Heart right ventricle (tissue), 16 donors: ENCODE measurements at regions not wholly inside any gene's neighbourhood (a gene's known extent, or its start where the extent isn't known, plus 50 kb on each side); places are given as distances from the start of the nearest gene placed in this dataset.

Source experiments
- ATAC-seq, 8 donors: fragments of 200-7000 bp; cut with Tn5 transposase; one replicate each; pipeline ENCODE4 v1.9.1; 2020; ENCODE audit warnings: mild to moderate bottlenecking in 8 of 8, moderate library complexity in 8 of 8, moderate number of reproducible peaks in 1 of 8
- DNase-seq, 2 donors: peaks; one replicate each; pipeline ENCODE4 v3.0.0-alpha.2; 2020
- H3K27ac ChIP-seq, 10 donors: fragments of 200-600 bp; sonication (generic) in 2 of 10; one replicate each; pipeline versions ENCODE4 v1.5.0 to v1.8.0; 2020 to 2022; ENCODE audit warnings: mild to moderate bottlenecking in 3 of 10
- H3K27me3 ChIP-seq, 7 donors: fragments of 200-600 bp; one replicate each; pipeline ENCODE4 v1.8.0; 2021 to 2022; ENCODE audit warnings: mild to moderate bottlenecking in 2 of 7
- H3K36me3 ChIP-seq, 9 donors: fragments of 200-600 bp; sonication (generic) in 1 of 9; one replicate each; pipeline versions ENCODE4 v1.5.0 to v1.8.0; 2020 to 2022; ENCODE audit warnings: mild to moderate bottlenecking in 2 of 9
- H3K4me1 ChIP-seq, 9 donors: fragments of 200-600 bp; sonication (generic) in 1 of 9; one replicate each; pipeline versions ENCODE4 v1.5.0 to v1.8.0; 2020 to 2022; ENCODE audit warnings: mild to moderate bottlenecking in 4 of 9
- H3K4me3 ChIP-seq, 10 donors: fragments of 200-600 bp; sonication (generic) in 2 of 10; one replicate each; pipeline versions ENCODE4 v1.5.0 to v1.8.0; 2020 to 2022; ENCODE audit warnings: mild to moderate bottlenecking in 7 of 10, moderate library complexity in 2 of 10
- H3K9me3 ChIP-seq, 11 donors: fragments of 200-600 bp in 10 of 11; sonication (generic) in 2 of 11; one replicate each; pipeline versions ENCODE4 v1.5.0 to v1.8.0; 2013 to 2022; ENCODE audit warnings: mild to moderate bottlenecking in 2 of 11, control low read depth in 1 of 11, moderate library complexity in 1 of 11
- CTCF ChIP-seq, 9 donors: fragments of 200-600 bp; sonication (generic) in 2 of 9; IDR thresholded peaks; one replicate each; pipeline versions ENCODE4 v1.5.0 to v1.8.0; 2021 to 2022; ENCODE audit warnings: antibody characterized with exemption in 9 of 9, mild to moderate bottlenecking in 5 of 9, moderate library complexity in 1 of 9
- WGBS, 2 donors: extraction: QIAGEN DNeasy Blood & Tissue Kit; methylation state at CpG; one replicate each; pipeline ENCODE4 v1.1.7; 2013; ENCODE audit warnings: inconsistent platforms in 1 of 2; 5-methylcytosine and 5-hydroxymethylcytosine counted together
- intact Hi-C, 10 donors: fragments of 100-400 bp; cut with DNase I; formaldehyde crosslinking; loops; one replicate each; pipeline versions ENCODE4 v1.11.1 to v1.14.2; 2022
- donor health status: Arrhythmogenic right ventricular cardiomyopathy.
- donor health status: ischemic (EF 13 %, LVEDD 7.1; RV severe dilation, severe dysfunction).
- donor health status: healthy with polysubstance abuse.
- donor health status: DM: no; HTN: yes; CAD: no.
- donor health status: DM: no; HTN: no; CAD: no.
- donor health status: ischemic (EF 25% LVEDD 6.9; RV normal size, moderate dysfunction).
- donor health status: ischemic (EF 25% LVEDD 5.7; RV mildly dilated, moderate dysfunction).
- donor health status: healthy.
- donor health status: DM: yes; HTN: yes; CAD: no.
- donor health status: Ischemic cardiomyopathy.
- donor health status: ischemic (EF 35%, LVEDD 5.7; RV mildly dilated, moderate dysfunction).
- donor health status: nonischemic (EF 11% LVEDD 7.7; RV severe dilation, severe dysfunction).
- donor health status: DM: yes; HTN: yes; CAD: no.
- donor health status: PGD.
- donor health status: ischemic (EF 29% LVEDD 5.4; RV normal size, mild dysfunction).
- donor health status: nonischemic (EF 23%, LVEDD 6.1; RV moderate dilation, normal function).

- WGBS, 2 donors: 72 to 88% methylated on average over 2 of the region's 2 CpGs
These were observed 796.2 kb downstream of the PLA2G4A start for GRCh38 chr1:187624812-187625545.

GRCh38 chr1:187626056-187626455 lies 797.3 kb downstream of the PLA2G4A start:
- H3K27ac ChIP-seq: no peak overlapping the region
- H3K4me1 ChIP-seq: no peaks in the 10 kb centered on the region
- DNase-seq (no peak), ATAC-seq (no peak)
- no peak overlapping the region for H3K4me3 ChIP-seq
- 49 to 51% methylated on average over 5 of the region's 5 CpGs for WGBS, 2 donors
- TF ChIP-seq CTCF (IDR thresholded peaks at IDR 0.05): no peak
- H3K36me3 ChIP-seq: no peaks in the 10 kb centered on the region
- no peaks in the 10 kb centered on the region for H3K27me3 ChIP-seq
- intact Hi-C loops: no loop called here
- H3K9me3 ChIP-seq: peaks cover 0 to 26% (median 0%) of the 10 kb centered on the region in 11 donors

More at GRCh38 chr1:187624812-187625545, 796.2 kb downstream of the PLA2G4A start:
- Histone ChIP-seq H3K9me3 (peaks cover 0 to 16% (median 0%) of the 10 kb centered on the region in 11 donors), H3K27ac (no peak overlapping the region), H3K4me3 (no peak overlapping the region), H3K27me3 (no peaks in the 10 kb centered on the region), H3K4me1 (no peaks in the 10 kb centered on the region), H3K36me3 (no peaks in the 10 kb centered on the region)
- intact Hi-C loops: no loop called here
- ATAC-seq (no peak), DNase-seq (no peak)
- no peak for TF ChIP-seq CTCF (IDR thresholded peaks at IDR 0.05)

GRCh38 chr1:187627516-187627915 lies 798.8 kb downstream of the PLA2G4A start:
- peaks cover 0 to 27% (median 3%) of the 10 kb centered on the region in 11 donors for H3K9me3 ChIP-seq
- H3K4me1 ChIP-seq: no peaks in the 10 kb centered on the region
- intact Hi-C loops: no loop called here
- no peak overlapping the region for H3K27ac ChIP-seq
- H3K36me3 ChIP-seq: no peaks in the 10 kb centered on the region
- no peak for TF ChIP-seq CTCF (IDR thresholded peaks at IDR 0.05)
- no peaks in the 10 kb centered on the region for H3K27me3 ChIP-seq
- DNase-seq (no peak), ATAC-seq (no peak)
- 83 to 84% methylated on average over 2 of the region's 2 CpGs for WGBS, 2 donors
- no peak overlapping the region for H3K4me3 ChIP-seq

- no peak for TF ChIP-seq CTCF (IDR thresholded peaks at IDR 0.05)
- ATAC-seq: no peak
These were observed 800.3 kb downstream of the PLA2G4A start for GRCh38 chr1:187629075-187629474.

More at GRCh38 chr1:187629075-187629474, 800.3 kb downstream of the PLA2G4A start:
- H3K27me3 ChIP-seq: no peaks in the 10 kb centered on the region
- H3K36me3 ChIP-seq: no peaks in the 10 kb centered on the region
- peaks cover 0 to 31% (median 3%) of the 10 kb centered on the region in 11 donors for H3K9me3 ChIP-seq
- H3K4me1 ChIP-seq: no peaks in the 10 kb centered on the region
- no peak for DNase-seq
- intact Hi-C loops: no loop called here
- H3K27ac ChIP-seq: no peak overlapping the region
- H3K4me3 ChIP-seq: no peak overlapping the region
